KMS-11 (cell line): ENCODE measurements at regions not wholly inside any gene's neighbourhood (a gene's known extent, or its start where the extent isn't known, plus 50 kb on each side); places are given as distances from the start of the nearest gene placed in this dataset.

Source experiments
- H2AFZ ChIP-seq: fragments of 200-600 bp; sonication (generic); 2 replicates; pipeline ENCODE4 v1.6.1; 2016; ENCODE audit warnings: antibody characterized with exemption, mixed run types, low read depth
- H3K27ac ChIP-seq: fragments of 200-600 bp; sonication (generic); 2 replicates; pipeline ENCODE4 v1.6.1; 2016; ENCODE audit warnings: mild to moderate bottlenecking, mixed run types
- H3K27me3 ChIP-seq: fragments of 200-600 bp; sonication (generic); 2 replicates; pipeline ENCODE4 v1.6.1; 2017; ENCODE audit warnings: mild to moderate bottlenecking, low read depth, mixed run types, moderate library complexity; ENCODE audit not compliant: insufficient read depth
- H3K36me3 ChIP-seq: fragments of 200-600 bp; sonication (generic); 2 replicates; pipeline ENCODE4 v1.6.1; 2017; ENCODE audit warnings: mild to moderate bottlenecking, mixed run types; ENCODE audit not compliant: insufficient read depth
- H3K4me1 ChIP-seq: fragments of 200-600 bp; sonication (generic); 2 replicates; pipeline ENCODE4 v1.6.1; 2016; ENCODE audit warnings: mild to moderate bottlenecking, low read depth, mixed run types; ENCODE audit not compliant: poor library complexity, severe bottlenecking
- H3K4me2 ChIP-seq: fragments of 200-600 bp; sonication (generic); 2 replicates; pipeline ENCODE4 v1.7.0; 2016; ENCODE audit warnings: mild to moderate bottlenecking, mixed run types
- H3K4me3 ChIP-seq: fragments of 200-600 bp; sonication (generic); IDR thresholded peaks from 2 replicates; pipeline ENCODE4 v1.6.1; 2017; ENCODE audit warnings: low read depth, low read length, mixed read lengths; ENCODE audit not compliant: insufficient read depth
- H3K79me2 ChIP-seq: fragments of 200-600 bp; sonication (generic); 2 replicates; pipeline ENCODE4 v1.6.1; 2016; ENCODE audit warnings: low read depth, mixed run types; ENCODE audit not compliant: insufficient read depth
- H3K9ac ChIP-seq: fragments of 200-600 bp; sonication (generic); 2 replicates; pipeline ENCODE4 v1.6.1; 2016; ENCODE audit warnings: mild to moderate bottlenecking, mixed run types
- H4K20me1 ChIP-seq: fragments of 200-600 bp; sonication (generic); 2 replicates; pipeline ENCODE4 v1.6.1; 2016; ENCODE audit warnings: mild to moderate bottlenecking, mixed run types; ENCODE audit not compliant: insufficient read depth
- CTCF ChIP-seq: fragments of 200-600 bp; sonication (generic); conservative IDR thresholded peaks from 2 replicates; pipeline ENCODE4 v1.6.1; 2017; ENCODE audit warnings: low read depth, mild to moderate bottlenecking, antibody characterized with exemption, low read length, moderate library complexity, mixed read lengths

GRCh38 chr6:113171882-113172281, 685.3 kb upstream of the MARCKS start:
- no peak overlapping the region for H3K9ac ChIP-seq
- no peak overlapping the region for H2AFZ ChIP-seq
- no peaks in the 10 kb centered on the region for H4K20me1 ChIP-seq
- TF ChIP-seq CTCF, result no peak
- H3K36me3 ChIP-seq, result no peaks in the 10 kb centered on the region
- H3K4me3 ChIP-seq, result no peak overlapping the region
- no peaks in the 10 kb centered on the region for H3K27me3 ChIP-seq
- no peaks in the 10 kb centered on the region for H3K79me2 ChIP-seq
- no peaks in the 10 kb centered on the region for H3K4me1 ChIP-seq
- H3K27ac ChIP-seq, result no peak overlapping the region
- no peak overlapping the region for H3K4me2 ChIP-seq

- Histone ChIP-seq H3K79me2 (no peaks in the 10 kb centered on the region), H4K20me1 (no peaks in the 10 kb centered on the region), H3K36me3 (no peaks in the 10 kb centered on the region), H3K4me2 (no peak overlapping the region), H3K27me3 (no peaks in the 10 kb centered on the region), H3K4me3 (no peak overlapping the region), H2AFZ (no peak overlapping the region), H3K27ac (no peak overlapping the region), H3K9ac (no peak overlapping the region), H3K4me1 (no peaks in the 10 kb centered on the region)
- no peak for TF ChIP-seq CTCF
Observed at GRCh38 chr6:113172531-113172966, 684.6 kb upstream of the MARCKS start.

GRCh38 chr6:113178349-113178748, 678.8 kb upstream of the MARCKS start:
- Histone ChIP-seq H3K9ac (no peak overlapping the region), H4K20me1 (no peaks in the 10 kb centered on the region), H2AFZ (no peak overlapping the region), H3K36me3 (no peaks in the 10 kb centered on the region), H3K27me3 (no peaks in the 10 kb centered on the region), H3K27ac (no peak overlapping the region), H3K4me3 (no peak overlapping the region), H3K4me1 (no peaks in the 10 kb centered on the region), H3K4me2 (no peak overlapping the region), H3K79me2 (no peaks in the 10 kb centered on the region)
- no peak for TF ChIP-seq CTCF

GRCh38 chr6:113181164-113181563, 676.0 kb upstream of the MARCKS start:
- Histone ChIP-seq H3K27me3 (no peaks in the 10 kb centered on the region), H2AFZ (no peak overlapping the region), H3K36me3 (no peaks in the 10 kb centered on the region), H3K4me1 (no peaks in the 10 kb centered on the region), H3K27ac (no peak overlapping the region), H3K4me2 (no peak overlapping the region), H4K20me1 (no peaks in the 10 kb centered on the region), H3K9ac (no peak overlapping the region), H3K79me2 (no peaks in the 10 kb centered on the region), H3K4me3 (no peak overlapping the region)
- no peak for TF ChIP-seq CTCF
